ENCODE measurements at regions not wholly inside any gene's neighbourhood (a gene's known extent, or its start where the extent isn't known, plus 50 kb on each side); places are given as distances from the start of the nearest gene placed in this dataset.

GRCh38 chr2:145854039-145854755 lies 1334.3 kb upstream of the ZEB2 start:
- no peak for DNase-seq (ENCODE audit: extremely low read depth, low read depth, low spot score)

- DNase-seq (ENCODE audit: extremely low read depth, low read depth, low spot score): no peak
Measured at GRCh38 chr2:145851730-145852129, 1331.8 kb upstream of the ZEB2 start.

GRCh38 chr2:145849466-145849865 lies 1329.5 kb upstream of the ZEB2 start:
- no peak for DNase-seq (ENCODE audit: extremely low read depth, low read depth, low spot score)

GRCh38 chr2:145846982-145847381 lies 1327.1 kb upstream of the ZEB2 start:
- no peak for DNase-seq (ENCODE audit: extremely low read depth, low read depth, low spot score)

- no peak for DNase-seq (ENCODE audit: extremely low read depth, low read depth, low spot score)
Measured at GRCh38 chr2:145845923-145846322, 1326.0 kb upstream of the ZEB2 start.

- DNase-seq (ENCODE audit: extremely low read depth, low read depth, low spot score): no peak
Measured at GRCh38 chr2:145845207-145845894, 1325.4 kb upstream of the ZEB2 start.

- DNase-seq (ENCODE audit: extremely low read depth, low read depth, low spot score): no peak
Measured at GRCh38 chr2:145841973-145842372, 1322.1 kb upstream of the ZEB2 start.

GRCh38 chr2:145836986-145837385 lies 1317.1 kb upstream of the ZEB2 start:
- no peak for DNase-seq (ENCODE audit: extremely low read depth, low read depth, low spot score)

- DNase-seq (ENCODE audit: extremely low read depth, low read depth, low spot score): no peak
Measured at GRCh38 chr2:145835665-145836064, 1315.7 kb upstream of the ZEB2 start.

GRCh38 chr2:145832681-145833080 lies 1312.8 kb upstream of the ZEB2 start:
- DNase-seq (ENCODE audit: extremely low read depth, low read depth, low spot score): no peak

GRCh38 chr2:145829931-145830330 lies 1310.0 kb upstream of the ZEB2 start:
- DNase-seq (ENCODE audit: extremely low read depth, low read depth, low spot score): no peak

- DNase-seq (ENCODE audit: extremely low read depth, low read depth, low spot score): no peak
Measured at GRCh38 chr2:145827235-145827634, 1307.3 kb upstream of the ZEB2 start.

GRCh38 chr2:145824384-145824783 lies 1304.5 kb upstream of the ZEB2 start:
- DNase-seq (ENCODE audit: extremely low read depth, low read depth, low spot score): no peak

- DNase-seq (ENCODE audit: extremely low read depth, low read depth, low spot score): no peak
Measured at GRCh38 chr2:145822892-145823534, 1303.1 kb upstream of the ZEB2 start.

- DNase-seq (ENCODE audit: extremely low read depth, low read depth, low spot score): no peak
Measured at GRCh38 chr2:145820651-145821050, 1300.7 kb upstream of the ZEB2 start.

GRCh38 chr2:145818890-145819504 lies 1299.1 kb upstream of the ZEB2 start:
- no peak for DNase-seq (ENCODE audit: extremely low read depth, low read depth, low spot score)

- no peak for DNase-seq (ENCODE audit: extremely low read depth, low read depth, low spot score)
Measured at GRCh38 chr2:145815933-145816332, 1296.0 kb upstream of the ZEB2 start.

GRCh38 chr2:145813481-145813880 lies 1293.6 kb upstream of the ZEB2 start:
- no peak for DNase-seq (ENCODE audit: extremely low read depth, low read depth, low spot score)

GRCh38 chr2:145812165-145812554 lies 1292.2 kb upstream of the ZEB2 start:
- no peak for DNase-seq (ENCODE audit: extremely low read depth, low read depth, low spot score)

- no peak for DNase-seq (ENCODE audit: extremely low read depth, low read depth, low spot score)
Measured at GRCh38 chr2:145811276-145812164, 1291.6 kb upstream of the ZEB2 start.

GRCh38 chr2:145807968-145808367 lies 1288.0 kb upstream of the ZEB2 start:
- no peak for DNase-seq (ENCODE audit: extremely low read depth, low read depth, low spot score)

Measured in glomerular endothelial cell (primary cell).